ENCODE measurements at regions not wholly inside any gene's neighbourhood (a gene's known extent, or its start where the extent isn't known, plus 50 kb on each side); places are given as distances from the start of the nearest gene placed in this dataset.

DNA sequence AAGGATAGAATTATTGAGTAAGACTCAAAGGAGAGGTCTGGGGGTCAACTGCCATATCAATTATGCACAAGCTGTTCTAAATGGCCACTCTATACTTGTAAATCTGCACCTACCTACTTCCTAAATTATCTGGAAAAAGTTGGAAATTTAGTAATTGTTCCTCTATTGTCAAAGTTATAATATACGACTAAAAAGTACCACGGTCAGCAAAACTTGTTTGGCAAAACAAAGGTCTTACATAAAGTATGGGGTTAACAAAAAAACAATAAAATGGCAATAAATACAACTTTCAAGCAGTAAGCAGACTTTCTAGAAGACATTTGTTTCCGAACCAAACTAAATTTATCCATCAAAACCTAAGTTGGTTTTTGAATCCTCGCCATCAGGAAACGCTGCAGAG, 309.7 kb downstream of the FRK start:
- TF ChIP-seq, protein P1, sequence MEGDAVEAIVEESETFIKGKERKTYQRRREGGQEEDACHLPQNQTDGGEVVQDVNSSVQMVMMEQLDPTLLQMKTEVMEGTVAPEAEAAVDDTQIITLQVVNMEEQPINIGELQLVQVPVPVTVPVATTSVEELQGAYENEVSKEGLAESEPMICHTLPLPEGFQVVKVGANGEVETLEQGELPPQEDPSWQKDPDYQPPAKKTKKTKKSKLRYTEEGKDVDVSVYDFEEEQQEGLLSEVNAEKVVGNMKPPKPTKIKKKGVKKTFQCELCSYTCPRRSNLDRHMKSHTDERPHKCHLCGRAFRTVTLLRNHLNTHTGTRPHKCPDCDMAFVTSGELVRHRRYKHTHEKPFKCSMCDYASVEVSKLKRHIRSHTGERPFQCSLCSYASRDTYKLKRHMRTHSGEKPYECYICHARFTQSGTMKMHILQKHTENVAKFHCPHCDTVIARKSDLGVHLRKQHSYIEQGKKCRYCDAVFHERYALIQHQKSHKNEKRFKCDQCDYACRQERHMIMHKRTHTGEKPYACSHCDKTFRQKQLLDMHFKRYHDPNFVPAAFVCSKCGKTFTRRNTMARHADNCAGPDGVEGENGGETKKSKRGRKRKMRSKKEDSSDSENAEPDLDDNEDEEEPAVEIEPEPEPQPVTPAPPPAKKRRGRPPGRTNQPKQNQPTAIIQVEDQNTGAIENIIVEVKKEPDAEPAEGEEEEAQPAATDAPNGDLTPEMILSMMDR (IDR thresholded peaks at IDR 0.05; ENCODE audit: low read depth, low read length, poor library complexity, severe bottlenecking) = no peak
- TF ChIP-seq EZH2phosphoT487 (IDR thresholded peaks at IDR 0.05; ENCODE audit: borderline replicate concordance, low read length) = no peak
